Tibial nerve (tissue), 4 donors: ENCODE measurements at regions not wholly inside any gene's neighbourhood (a gene's known extent, or its start where the extent isn't known, plus 50 kb on each side); places are given as distances from the start of the nearest gene placed in this dataset.

Experiments
- DNase-seq, 2 donors: peaks; one replicate each; pipeline ENCODE4 v3.0.0-alpha.2; 2019; ENCODE audit warnings: low spot score in 2 of 2
- H3K27ac ChIP-seq, 4 donors: fragments of 200-600 bp; sonication (generic) in 3 of 4; one replicate each; pipeline ENCODE4 v1.5.1; 2017 to 2019; ENCODE audit warnings: mild to moderate bottlenecking in 1 of 4
- H3K27me3 ChIP-seq, 2 donors: fragments of 200-600 bp; sonication (generic) in 1 of 2; one replicate each; pipeline versions ENCODE4 v1.5.1 to v1.6.0; 2017 to 2019
- H3K36me3 ChIP-seq, 3 donors: fragments of 200-600 bp; sonication (generic); one replicate each; pipeline ENCODE4 v1.5.1; 2018 to 2019
- H3K4me1 ChIP-seq, 4 donors: fragments of 200-600 bp; sonication (generic) in 3 of 4; one replicate each; pipeline ENCODE4 v1.5.1; 2017 to 2019
- H3K4me3 ChIP-seq, 4 donors: fragments of 200-600 bp; sonication (generic) in 3 of 4; one replicate each; pipeline ENCODE4 v1.5.1; 2017 to 2019; ENCODE audit warnings: mild to moderate bottlenecking in 1 of 4, moderate library complexity in 1 of 4
- H3K9me3 ChIP-seq, 4 donors: fragments of 200-600 bp; sonication (generic) in 3 of 4; one replicate each; pipeline ENCODE4 v1.5.1; 2017 to 2019
- EP300 ChIP-seq, 2 donors: sonication (generic); formaldehyde crosslinking; IDR thresholded peaks; one replicate each; pipeline ENCODE4 v1.6.1; 2017; ENCODE audit warnings: antibody characterized with exemption in 2 of 2, mild to moderate bottlenecking in 1 of 2
- POLR2A ChIP-seq, 2 donors: fragments of 450-650 bp; IDR thresholded peaks; one replicate each; pipeline ENCODE4 v1.6.1; 2017; ENCODE audit warnings: antibody characterized with exemption in 2 of 2, mild to moderate bottlenecking in 2 of 2, moderate library complexity in 2 of 2
- WGBS, 2 donors: methylation state at CpG; one replicate each; pipeline ENCODE4 v1.1.5; 2018; 5-methylcytosine and 5-hydroxymethylcytosine counted together
- TF ChIP-seq, protein P1 (sequence below), 5 experiments: fragments of 200-600 bp in 3 of 5; fragments of 450-650 bp in 2 of 5; sonication (generic) in 3 of 5; IDR thresholded peaks; one replicate each; pipeline ENCODE4 v1.5.1; 2016 to 2019; ENCODE audit warnings: antibody characterized with exemption in 5 of 5, mild to moderate bottlenecking in 3 of 5, moderate library complexity in 2 of 5

DNA sequence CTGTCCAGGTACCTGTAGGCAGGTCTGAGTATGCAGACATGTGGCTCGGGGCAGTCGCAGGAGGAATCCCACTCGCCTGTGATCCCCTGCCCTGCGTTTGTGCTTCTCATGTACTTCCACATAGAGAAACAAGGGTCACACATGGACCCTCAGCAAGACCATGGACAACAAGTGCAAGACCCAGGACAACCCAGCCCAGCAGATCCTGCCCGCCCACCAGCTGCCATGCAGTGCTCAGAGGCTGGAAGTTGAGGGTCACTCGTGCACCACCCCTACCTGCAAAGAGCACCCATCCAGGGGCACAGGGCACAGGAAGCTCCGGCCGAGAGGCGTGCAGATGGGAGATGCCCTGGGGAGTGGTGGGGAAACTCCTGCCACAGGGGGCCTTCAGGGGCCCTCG, 67.5 kb upstream of the C14orf180 start:
- no peaks in the 10 kb centered on the region for H3K4me1 ChIP-seq
- no peak for DNase-seq
- peaks cover 0 to 42% (median 0%) of the 10 kb centered on the region in 4 donors for H3K9me3 ChIP-seq
- WGBS, 2 donors: 75 to 86% methylated on average over 9 to 10 of the region's 10 CpGs
- no peak overlapping the region for H3K4me3 ChIP-seq
- H3K27ac ChIP-seq: no peak overlapping the region
- TF ChIP-seq EP300 (IDR thresholded peaks at IDR 0.05): no peak
- TF ChIP-seq POLR2A (IDR thresholded peaks at IDR 0.05): no peak
- TF ChIP-seq, protein P1, sequence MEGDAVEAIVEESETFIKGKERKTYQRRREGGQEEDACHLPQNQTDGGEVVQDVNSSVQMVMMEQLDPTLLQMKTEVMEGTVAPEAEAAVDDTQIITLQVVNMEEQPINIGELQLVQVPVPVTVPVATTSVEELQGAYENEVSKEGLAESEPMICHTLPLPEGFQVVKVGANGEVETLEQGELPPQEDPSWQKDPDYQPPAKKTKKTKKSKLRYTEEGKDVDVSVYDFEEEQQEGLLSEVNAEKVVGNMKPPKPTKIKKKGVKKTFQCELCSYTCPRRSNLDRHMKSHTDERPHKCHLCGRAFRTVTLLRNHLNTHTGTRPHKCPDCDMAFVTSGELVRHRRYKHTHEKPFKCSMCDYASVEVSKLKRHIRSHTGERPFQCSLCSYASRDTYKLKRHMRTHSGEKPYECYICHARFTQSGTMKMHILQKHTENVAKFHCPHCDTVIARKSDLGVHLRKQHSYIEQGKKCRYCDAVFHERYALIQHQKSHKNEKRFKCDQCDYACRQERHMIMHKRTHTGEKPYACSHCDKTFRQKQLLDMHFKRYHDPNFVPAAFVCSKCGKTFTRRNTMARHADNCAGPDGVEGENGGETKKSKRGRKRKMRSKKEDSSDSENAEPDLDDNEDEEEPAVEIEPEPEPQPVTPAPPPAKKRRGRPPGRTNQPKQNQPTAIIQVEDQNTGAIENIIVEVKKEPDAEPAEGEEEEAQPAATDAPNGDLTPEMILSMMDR (IDR thresholded peaks at IDR 0.05): no peak
- H3K36me3 ChIP-seq: no peaks in the 10 kb centered on the region
- no peaks in the 10 kb centered on the region for H3K27me3 ChIP-seq

DNA sequence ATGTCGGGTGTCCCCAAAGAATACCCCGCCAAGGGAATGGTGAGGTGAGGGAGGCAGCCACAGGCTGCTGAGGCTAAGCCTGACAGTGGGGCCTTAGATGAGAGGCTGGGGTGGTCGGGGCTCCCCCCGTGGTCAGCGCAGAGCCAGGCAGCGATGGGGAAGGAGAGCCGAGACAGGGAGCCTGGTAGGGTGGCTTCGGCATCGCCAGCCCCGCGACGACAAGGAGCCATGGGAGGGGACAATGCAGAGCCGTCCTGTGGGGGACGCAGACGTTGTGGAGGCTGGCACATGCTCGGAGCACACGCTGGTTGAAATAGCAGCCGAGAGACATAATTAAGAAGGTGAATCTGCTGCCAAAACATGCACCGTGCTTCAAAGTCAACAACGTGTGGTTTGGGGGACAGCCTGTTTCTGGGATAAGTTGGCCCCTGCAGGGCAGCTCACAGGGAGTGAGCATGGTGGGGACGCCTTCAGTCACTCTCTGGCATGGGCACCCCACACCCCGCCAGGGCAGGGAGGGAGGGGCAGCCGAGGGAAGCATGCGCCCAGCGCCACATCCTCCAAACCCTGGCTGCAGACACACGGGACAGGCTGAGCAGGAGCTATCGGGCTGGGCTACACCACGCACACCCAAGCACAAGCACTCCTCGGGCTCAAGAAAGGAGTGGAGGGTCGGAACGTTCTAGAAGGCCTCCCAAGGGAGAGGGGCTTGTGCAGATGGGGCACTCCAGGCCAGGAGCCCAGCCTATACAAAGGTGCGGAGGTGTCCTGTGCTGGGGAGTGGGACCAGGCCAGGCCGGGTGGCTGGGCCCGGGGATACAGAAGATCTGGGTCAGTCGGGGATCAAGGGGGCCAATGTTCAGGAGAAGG, 66.6 kb upstream of the C14orf180 start:
- no peaks in the 10 kb centered on the region for H3K27me3 ChIP-seq
- no peaks in the 10 kb centered on the region for H3K4me1 ChIP-seq
- WGBS, 2 donors: 68 to 70% methylated on average over 35 of the region's 35 CpGs
- peaks cover 0 to 42% (median 0%) of the 10 kb centered on the region in 4 donors for H3K9me3 ChIP-seq
- no peak overlapping the region for H3K27ac ChIP-seq
- TF ChIP-seq POLR2A (IDR thresholded peaks at IDR 0.05) (no peak), EP300 (IDR thresholded peaks at IDR 0.05) (no peak)
- TF ChIP-seq, protein P1 (IDR thresholded peaks at IDR 0.05): no peak
- no peaks in the 10 kb centered on the region for H3K36me3 ChIP-seq
- H3K4me3 ChIP-seq: no peak overlapping the region
- DNase-seq: no peak

DNA sequence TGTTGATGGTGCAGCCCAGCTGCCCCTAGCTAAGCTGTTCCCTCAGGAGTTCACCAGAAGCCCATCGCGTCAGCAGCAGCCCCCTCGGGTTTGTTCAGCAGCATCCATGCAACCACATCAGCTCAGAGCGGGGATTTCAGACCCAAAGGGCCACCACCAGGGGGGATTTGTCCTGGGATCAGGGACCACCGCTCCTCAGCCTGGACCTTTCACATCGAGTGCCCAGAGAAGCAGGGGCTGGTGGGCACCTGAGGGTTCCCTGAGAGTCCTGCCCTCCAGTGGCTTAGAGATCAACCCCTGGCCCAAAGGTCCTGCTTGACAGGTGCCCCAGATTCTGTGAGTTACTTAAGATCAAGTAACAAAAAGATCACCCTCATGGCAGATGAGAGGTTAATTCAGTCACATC, 65.9 kb upstream of the C14orf180 start:
- Histone ChIP-seq H3K4me3 (no peak overlapping the region), H3K27ac (no peak overlapping the region), H3K4me1 (no peaks in the 10 kb centered on the region), H3K27me3 (no peaks in the 10 kb centered on the region), H3K36me3 (no peaks in the 10 kb centered on the region), H3K9me3 (peaks cover 0 to 42% (median 0%) of the 10 kb centered on the region in 4 donors)
- WGBS, 2 donors: 64 to 84% methylated on average over 3 to 5 of the region's 6 CpGs
- DNase-seq: no peak
- TF ChIP-seq POLR2A (IDR thresholded peaks at IDR 0.05) (no peak), EP300 (IDR thresholded peaks at IDR 0.05) (no peak)
- TF ChIP-seq, protein P1 (IDR thresholded peaks at IDR 0.05): no peak

DNA sequence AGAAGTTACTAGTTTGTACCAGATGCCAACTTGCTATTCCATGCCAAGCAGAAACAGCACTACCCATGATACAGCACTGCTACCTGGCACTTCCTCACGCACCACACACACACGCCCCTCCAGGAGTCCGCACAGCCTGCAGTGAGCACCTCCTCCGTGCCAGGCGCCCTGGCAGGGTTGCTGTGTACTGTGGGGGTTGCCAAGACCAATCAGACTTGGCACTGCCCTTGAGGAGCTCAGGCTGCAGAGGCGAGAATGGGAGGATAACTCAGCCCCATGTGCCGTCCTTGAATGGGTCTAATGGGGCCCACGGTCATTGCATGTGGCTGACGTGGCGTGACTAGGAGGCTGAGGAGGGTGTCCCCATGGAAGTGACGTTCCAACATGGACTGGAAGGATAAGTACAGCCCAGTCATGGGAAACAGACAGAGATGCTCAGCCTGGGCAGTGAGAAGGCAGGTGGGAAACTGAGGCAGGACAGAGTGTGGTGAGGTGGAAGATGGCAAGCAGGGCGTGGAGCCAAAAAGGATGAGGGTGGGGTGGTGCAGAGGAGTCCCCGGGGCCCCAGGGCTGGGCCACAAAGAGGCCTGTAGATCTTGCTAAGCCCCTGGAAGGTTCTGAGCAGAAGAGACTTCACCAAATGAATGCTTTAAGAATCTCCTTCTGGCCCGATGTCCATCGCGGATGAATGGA, 65.3 kb upstream of the C14orf180 start:
- TF ChIP-seq POLR2A (IDR thresholded peaks at IDR 0.05): no peak
- TF ChIP-seq, protein P1 (IDR thresholded peaks at IDR 0.05): no peak
- no peak for TF ChIP-seq EP300 (IDR thresholded peaks at IDR 0.05)
- WGBS, 2 donors: 84 to 85% methylated on average over 16 of the region's 16 CpGs
- no peaks in the 10 kb centered on the region for H3K4me1 ChIP-seq
- H3K27me3 ChIP-seq: no peaks in the 10 kb centered on the region
- peaks cover 0 to 44% (median 0%) of the 10 kb centered on the region in 4 donors for H3K9me3 ChIP-seq
- H3K4me3 ChIP-seq: no peak overlapping the region
- DNase-seq: no peak
- H3K27ac ChIP-seq: no peak overlapping the region
- H3K36me3 ChIP-seq: no peaks in the 10 kb centered on the region
